Pancreas (tissue), 10 donors: ENCODE measurements at regions not wholly inside any gene's neighbourhood (a gene's known extent, or its start where the extent isn't known, plus 50 kb on each side); places are given as distances from the start of the nearest gene placed in this dataset.

Experiments used
- ATAC-seq, 4 donors: fragments of 200-7000 bp; cut with Tn5 transposase; one replicate each; pipeline versions ENCODE4 v1.8.0 to v1.9.1; 2020; ENCODE audit warnings: mild to moderate bottlenecking in 4 of 4, moderate library complexity in 4 of 4
- DNase-seq, 6 donors: peaks; one replicate each; pipeline ENCODE4 v3.0.0-alpha.2; 2020
- FAIRE-seq: peaks from 2 replicates; lab custom pipeline; 2012; peaks lifted over from hg19 to GRCh38; lab: Jason Lieb, UNC
- H3K27ac ChIP-seq, 4 donors: fragments of 200-600 bp; sonication (generic); 1 replicate in 3 of 4; 2 replicates in 1 of 4; pipeline versions ENCODE4 v1.5.0 to v1.8.0; 2020
- H3K27me3 ChIP-seq, 4 donors: fragments of 200-600 bp; one replicate each; pipeline ENCODE4 v1.8.0; 2021
- H3K36me3 ChIP-seq, 3 donors: fragments of 200-600 bp; sonication (generic) in 1 of 3; one replicate each; pipeline versions ENCODE4 v1.5.0 to v1.8.0; 2020 to 2021
- H3K4me1 ChIP-seq, 3 donors: fragments of 200-600 bp; one replicate each; pipeline ENCODE4 v1.8.0; 2021
- H3K4me3 ChIP-seq, 4 donors: fragments of 200-600 bp; sonication (generic) in 2 of 4; one replicate each; pipeline versions ENCODE4 v1.5.0 to v1.8.0; 2020 to 2021
- H3K9me3 ChIP-seq, 4 donors: fragments of 200-600 bp; one replicate each; pipeline ENCODE4 v1.8.0; 2021
- CTCF ChIP-seq, 4 donors: fragments of 200-600 bp; sonication (generic) in 3 of 4; IDR thresholded peaks; one replicate each; pipeline versions ENCODE4 v1.5.0 to v1.8.0; 2021; ENCODE audit warnings: antibody characterized with exemption in 4 of 4
- WGBS, 2 donors: extraction: QIAGEN DNeasy Blood & Tissue Kit; methylation state at CpG; one replicate each; pipeline ENCODE4 v1.1.7; 2013; 5-methylcytosine and 5-hydroxymethylcytosine counted together
- intact Hi-C, 3 donors: fragments of 100-400 bp; cut with DNase I; formaldehyde crosslinking; loops; one replicate each; pipeline versions ENCODE4 v1.11.1 to v1.14.2; 2022
- donor health status: healthy with polysubstance abuse.
- donor health status: DM: no; HTN: no; CAD: no; lungs with moderate emphysema.
- donor health status: DM: no; HTN: no; CAD: no.
- donor health status: control.
- donor health status: control.
- donor health status: Bipolar disorder and iron deficiency.
- donor health status: DM: yes; HTN: yes; CAD: no.
- donor health status: DM: no; HTN: no; CAD: no.
- donor health status: DM: no; HTN: no; CAD: no.
- donor health status: DM: yes; HTN: yes; CAD: no.

- no peak for ATAC-seq
Observed at GRCh38 chr18:70674896-70675295, 386.1 kb downstream of the SOCS6 start.

GRCh38 chr18:70673831-70674230 lies 385.0 kb downstream of the SOCS6 start:
- Histone ChIP-seq H3K4me1 (no peaks in the 10 kb centered on the region), H3K4me3 (no peak overlapping the region), H3K36me3 (no peaks in the 10 kb centered on the region), H3K27ac (no peak overlapping the region), H3K27me3 (no peaks in the 10 kb centered on the region), H3K9me3 (no peaks in the 10 kb centered on the region)
- TF ChIP-seq CTCF (IDR thresholded peaks at IDR 0.05): no peak
- ATAC-seq (no peak), DNase-seq (no peak), FAIRE-seq (no peak)
- intact Hi-C loops: no loop called here
- 54 to 61% methylated on average over 6 of the region's 6 CpGs for WGBS, 2 donors

More at GRCh38 chr18:70674896-70675295, 386.1 kb downstream of the SOCS6 start:
- TF ChIP-seq CTCF (IDR thresholded peaks at IDR 0.05): no peak
- H3K9me3 ChIP-seq: no peaks in the 10 kb centered on the region
- H3K36me3 ChIP-seq: no peaks in the 10 kb centered on the region
- H3K4me1 ChIP-seq: no peaks in the 10 kb centered on the region
- no peak overlapping the region for H3K27ac ChIP-seq
- DNase-seq (no peak), FAIRE-seq (no peak)
- H3K27me3 ChIP-seq: no peaks in the 10 kb centered on the region
- intact Hi-C loops: no loop called here
- 56 to 78% methylated on average over 3 of the region's 3 CpGs for WGBS, 2 donors
- H3K4me3 ChIP-seq: no peak overlapping the region

DNA sequence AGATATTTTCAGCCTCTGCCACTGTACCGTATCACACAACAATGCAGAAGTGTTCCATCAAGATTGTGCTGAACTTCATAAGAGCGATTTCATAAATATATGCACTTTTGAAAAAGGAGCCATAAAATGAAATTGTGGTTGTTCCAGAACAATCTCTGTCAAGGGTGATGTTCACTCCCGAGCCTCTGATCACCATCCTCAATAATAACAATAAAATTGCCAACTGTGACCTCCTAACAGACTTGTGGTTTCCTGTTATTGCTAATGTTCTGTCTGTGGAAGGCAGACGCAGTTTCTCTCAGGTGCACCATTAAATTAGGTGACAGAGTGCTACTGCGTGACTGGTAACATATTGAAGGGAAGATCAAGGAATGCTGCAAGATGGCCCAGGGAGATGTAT lies 383.7 kb downstream of the SOCS6 start:
- Histone ChIP-seq H3K4me3 (no peak overlapping the region), H3K4me1 (no peaks in the 10 kb centered on the region), H3K27me3 (no peaks in the 10 kb centered on the region), H3K9me3 (no peaks in the 10 kb centered on the region), H3K36me3 (no peaks in the 10 kb centered on the region), H3K27ac (no peak overlapping the region)
- intact Hi-C loops: no loop called here
- DNase-seq (no peak), ATAC-seq (no peak), FAIRE-seq (no peak)
- TF ChIP-seq CTCF (IDR thresholded peaks at IDR 0.05): no peak
- 64 to 69% methylated on average over 5 of the region's 5 CpGs for WGBS, 2 donors

GRCh38 chr18:70671889-70672565 lies 383.2 kb downstream of the SOCS6 start:
- DNase-seq (no peak), ATAC-seq (no peak), FAIRE-seq (no peak)
- H3K27ac ChIP-seq: no peak overlapping the region
- WGBS, 2 donors: 69 to 76% methylated on average over 9 of the region's 9 CpGs
- H3K27me3 ChIP-seq: no peaks in the 10 kb centered on the region
- no peaks in the 10 kb centered on the region for H3K4me1 ChIP-seq
- no peaks in the 10 kb centered on the region for H3K9me3 ChIP-seq
- intact Hi-C loops: no loop called here
- H3K4me3 ChIP-seq: no peak overlapping the region
- H3K36me3 ChIP-seq: no peaks in the 10 kb centered on the region
- no peak for TF ChIP-seq CTCF (IDR thresholded peaks at IDR 0.05)

DNA sequence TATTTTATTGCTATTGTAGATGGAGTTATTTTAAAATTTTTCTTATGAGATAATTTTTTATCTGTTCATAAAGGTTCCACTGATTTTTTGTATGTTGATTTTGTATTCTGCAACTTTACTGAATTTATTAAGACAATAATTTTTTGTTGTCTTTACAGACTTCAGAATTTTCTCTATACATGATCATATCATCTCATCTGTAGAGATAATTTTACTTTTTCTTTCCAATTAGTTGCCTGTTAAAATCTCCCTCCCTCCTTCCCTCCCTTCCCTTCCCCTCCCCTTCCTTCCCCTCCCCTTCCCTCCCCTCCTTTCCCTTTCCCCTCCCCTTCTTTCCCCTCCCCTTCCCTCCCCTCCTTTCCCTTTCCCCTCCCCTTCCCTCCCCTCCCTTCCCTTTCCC lies 378.1 kb downstream of the SOCS6 start:
- FAIRE-seq: no peak
- H3K9me3 ChIP-seq: no peaks in the 10 kb centered on the region
- H3K4me3 ChIP-seq: no peak overlapping the region
- H3K36me3 ChIP-seq: no peaks in the 10 kb centered on the region
- intact Hi-C loops: no loop called here
- no peak for DNase-seq
- no peak for TF ChIP-seq CTCF (IDR thresholded peaks at IDR 0.05)
- H3K27me3 ChIP-seq: no peaks in the 10 kb centered on the region
- H3K27ac ChIP-seq: no peak overlapping the region
- no peak for ATAC-seq
- H3K4me1 ChIP-seq: no peaks in the 10 kb centered on the region
